ENCODE measurements at regions not wholly inside any gene's neighbourhood (a gene's known extent, or its start where the extent isn't known, plus 50 kb on each side); places are given as distances from the start of the nearest gene placed in this dataset.

DNA sequence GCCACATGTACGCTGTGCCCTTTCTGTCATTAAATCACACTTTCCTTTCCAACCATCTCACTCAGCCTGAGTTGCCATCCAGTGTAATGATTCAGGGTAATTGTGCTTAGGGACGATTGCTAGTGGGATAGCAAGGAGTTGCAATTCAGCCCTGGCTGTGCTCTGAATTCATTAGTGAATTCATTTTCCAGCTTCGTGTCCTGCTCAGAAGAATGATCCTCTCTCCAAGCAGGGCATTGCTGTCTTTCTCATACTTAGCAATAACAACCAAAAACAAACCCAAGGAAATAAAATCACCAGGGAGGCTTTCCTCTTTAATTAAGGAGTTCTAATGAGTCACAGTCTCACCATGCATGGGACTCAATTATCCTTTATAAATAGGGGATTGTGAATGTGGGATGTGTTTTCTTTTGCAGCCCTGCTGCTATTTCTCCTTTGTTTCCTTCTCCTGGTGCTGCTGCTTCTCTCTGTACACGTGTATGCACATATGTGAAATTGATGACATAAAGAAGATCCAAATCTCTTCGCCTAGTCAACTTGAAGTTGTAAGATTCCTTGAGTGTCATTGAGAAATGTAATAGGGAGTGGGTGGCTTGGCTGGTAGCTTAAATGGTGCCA, 167.0 kb downstream of the TSEN15 start:
- no peak for DNase-seq (ENCODE audit: low spot score)
- TF ChIP-seq, protein P1, sequence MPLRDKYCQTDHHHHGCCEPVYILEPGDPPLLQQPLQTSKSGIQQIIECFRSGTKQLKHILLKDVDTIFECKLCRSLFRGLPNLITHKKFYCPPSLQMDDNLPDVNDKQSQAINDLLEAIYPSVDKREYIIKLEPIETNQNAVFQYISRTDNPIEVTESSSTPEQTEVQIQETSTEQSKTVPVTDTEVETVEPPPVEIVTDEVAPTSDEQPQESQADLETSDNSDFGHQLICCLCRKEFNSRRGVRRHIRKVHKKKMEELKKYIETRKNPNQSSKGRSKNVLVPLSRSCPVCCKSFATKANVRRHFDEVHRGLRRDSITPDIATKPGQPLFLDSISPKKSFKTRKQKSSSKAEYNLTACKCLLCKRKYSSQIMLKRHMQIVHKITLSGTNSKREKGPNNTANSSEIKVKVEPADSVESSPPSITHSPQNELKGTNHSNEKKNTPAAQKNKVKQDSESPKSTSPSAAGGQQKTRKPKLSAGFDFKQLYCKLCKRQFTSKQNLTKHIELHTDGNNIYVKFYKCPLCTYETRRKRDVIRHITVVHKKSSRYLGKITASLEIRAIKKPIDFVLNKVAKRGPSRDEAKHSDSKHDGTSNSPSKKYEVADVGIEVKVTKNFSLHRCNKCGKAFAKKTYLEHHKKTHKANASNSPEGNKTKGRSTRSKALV (CRISPR knock-in tag; IDR thresholded peaks at IDR 0.05), result no peak
- no peak for TF ChIP-seq ZKSCAN5 (CRISPR knock-in tag; IDR thresholded peaks at IDR 0.05)
- TF ChIP-seq, protein P2, sequence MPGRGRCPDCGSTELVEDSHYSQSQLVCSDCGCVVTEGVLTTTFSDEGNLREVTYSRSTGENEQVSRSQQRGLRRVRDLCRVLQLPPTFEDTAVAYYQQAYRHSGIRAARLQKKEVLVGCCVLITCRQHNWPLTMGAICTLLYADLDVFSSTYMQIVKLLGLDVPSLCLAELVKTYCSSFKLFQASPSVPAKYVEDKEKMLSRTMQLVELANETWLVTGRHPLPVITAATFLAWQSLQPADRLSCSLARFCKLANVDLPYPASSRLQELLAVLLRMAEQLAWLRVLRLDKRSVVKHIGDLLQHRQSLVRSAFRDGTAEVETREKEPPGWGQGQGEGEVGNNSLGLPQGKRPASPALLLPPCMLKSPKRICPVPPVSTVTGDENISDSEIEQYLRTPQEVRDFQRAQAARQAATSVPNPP (CRISPR knock-in tag; IDR thresholded peaks at IDR 0.05), result no peak
- TF ChIP-seq, protein P3, sequence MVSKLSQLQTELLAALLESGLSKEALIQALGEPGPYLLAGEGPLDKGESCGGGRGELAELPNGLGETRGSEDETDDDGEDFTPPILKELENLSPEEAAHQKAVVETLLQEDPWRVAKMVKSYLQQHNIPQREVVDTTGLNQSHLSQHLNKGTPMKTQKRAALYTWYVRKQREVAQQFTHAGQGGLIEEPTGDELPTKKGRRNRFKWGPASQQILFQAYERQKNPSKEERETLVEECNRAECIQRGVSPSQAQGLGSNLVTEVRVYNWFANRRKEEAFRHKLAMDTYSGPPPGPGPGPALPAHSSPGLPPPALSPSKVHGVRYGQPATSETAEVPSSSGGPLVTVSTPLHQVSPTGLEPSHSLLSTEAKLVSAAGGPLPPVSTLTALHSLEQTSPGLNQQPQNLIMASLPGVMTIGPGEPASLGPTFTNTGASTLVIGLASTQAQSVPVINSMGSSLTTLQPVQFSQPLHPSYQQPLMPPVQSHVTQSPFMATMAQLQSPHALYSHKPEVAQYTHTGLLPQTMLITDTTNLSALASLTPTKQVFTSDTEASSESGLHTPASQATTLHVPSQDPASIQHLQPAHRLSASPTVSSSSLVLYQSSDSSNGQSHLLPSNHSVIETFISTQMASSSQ (IDR thresholded peaks at IDR 0.05; ENCODE audit: low read depth), result no peak
- TF ChIP-seq, protein P3 (CRISPR knock-in tag; IDR thresholded peaks at IDR 0.05; ENCODE audit: borderline replicate concordance), result no peak
- Histone ChIP-seq H3K4me1 (ENCODE audit: insufficient read depth, low read length) (no peaks in the 10 kb centered on the region), H3K27me3 (ENCODE audit: control insufficient read depth in 1 of 2, insufficient read depth in 2 of 2, low read length in 2 of 2) (peaks cover 0 to 10% of the 10 kb centered on the region in 2 experiments; a peak in 3 of 5 replicates), H3K9ac (ENCODE audit: insufficient read depth, low read depth, low read length) (no peak overlapping the region), H2AFZ (ENCODE audit: low read length) (no peak overlapping the region), H3K4me3 (replicated peaks in 1 of 3; ENCODE audit: insufficient read depth in 1 of 3, low read depth in 2 of 3, low read length in 3 of 3) (no peak overlapping the region), H3K79me2 (ENCODE audit: insufficient read depth, low read length) (no peaks in the 10 kb centered on the region), H3K4me2 (ENCODE audit: low read depth, low read length) (no peak overlapping the region), H4K20me1 (ENCODE audit: insufficient read depth, low read length) (no peaks in the 10 kb centered on the region), H3K36me3 (replicated peaks in 1 of 2; ENCODE audit: control insufficient read depth in 1 of 2, insufficient read depth in 2 of 2, low read length in 2 of 2) (no peaks in the 10 kb centered on the region), H3K27ac (ENCODE audit: extremely low read length, insufficient read depth, low read length) (no peak overlapping the region), H3K9me3 (ENCODE audit: low read length) (no peaks in the 10 kb centered on the region)
- in situ Hi-C loops (cut with HindIII; ENCODE audit: extremely low pct_ligation_motif_present, low pct_unique_long_range_greater_than_20kb) (loop anchor here (25.0 kb wide), 1 partner anchor 281 kb away; no protein-coding TSS in a partner anchor), intact Hi-C loops (cut with micrococcal nuclease; ENCODE audit: unreplicated experiment) (no loop called here)
- FAIRE-seq, result no peak
- no peak for ATAC-seq
- BruUV-seq (replicated peaks), result no TSS peak
- 3% methylated on average over 5 of the region's 5 CpGs for WGBS (ENCODE audit: low lambda C conversion rate)
- CTCF ChIA-PET (ENCODE audit: low intra/inter-chr PET ratio, low total read pairs), result no interaction called here
- POLR2A ChIA-PET, result no interaction called here
